AG09319 (cell line): ENCODE measurements at regions not wholly inside any gene's neighbourhood (a gene's known extent, or its start where the extent isn't known, plus 50 kb on each side); places are given as distances from the start of the nearest gene placed in this dataset.

Source experiments
- DNase-seq: peaks from one replicate; pipeline ENCODE4 v3.0.0-alpha.2; 2010; ENCODE audit warnings: low read depth; ENCODE audit errors: extremely low read depth
- TF ChIP-seq, protein P1 (sequence below): IDR thresholded peaks from 2 replicates; pipeline ENCODE4 v1.5.1; 2011; ENCODE audit warnings: low read depth, mild to moderate bottlenecking, inconsistent platforms, low read length, moderate library complexity

DNA sequence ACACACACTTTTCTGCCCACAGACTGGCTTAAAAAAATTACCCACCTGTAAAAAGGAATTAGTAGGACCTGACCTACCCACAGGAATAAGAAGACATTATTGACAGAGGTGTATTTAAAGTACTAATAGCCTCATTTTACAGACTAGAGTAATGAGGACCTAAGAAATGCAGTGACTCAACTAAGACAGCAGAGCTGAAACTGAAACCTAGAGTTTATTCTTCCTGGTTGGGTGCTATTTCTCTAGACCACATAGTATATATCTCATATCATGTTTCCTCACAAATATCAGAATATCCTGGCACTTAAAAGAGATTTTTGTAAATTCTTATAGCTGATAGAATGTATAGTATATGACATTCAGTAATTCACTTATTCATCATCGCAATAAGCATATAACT lies 435.0 kb downstream of the MAGEE1 start:
- DNase-seq: no peak
- TF ChIP-seq, protein P1, sequence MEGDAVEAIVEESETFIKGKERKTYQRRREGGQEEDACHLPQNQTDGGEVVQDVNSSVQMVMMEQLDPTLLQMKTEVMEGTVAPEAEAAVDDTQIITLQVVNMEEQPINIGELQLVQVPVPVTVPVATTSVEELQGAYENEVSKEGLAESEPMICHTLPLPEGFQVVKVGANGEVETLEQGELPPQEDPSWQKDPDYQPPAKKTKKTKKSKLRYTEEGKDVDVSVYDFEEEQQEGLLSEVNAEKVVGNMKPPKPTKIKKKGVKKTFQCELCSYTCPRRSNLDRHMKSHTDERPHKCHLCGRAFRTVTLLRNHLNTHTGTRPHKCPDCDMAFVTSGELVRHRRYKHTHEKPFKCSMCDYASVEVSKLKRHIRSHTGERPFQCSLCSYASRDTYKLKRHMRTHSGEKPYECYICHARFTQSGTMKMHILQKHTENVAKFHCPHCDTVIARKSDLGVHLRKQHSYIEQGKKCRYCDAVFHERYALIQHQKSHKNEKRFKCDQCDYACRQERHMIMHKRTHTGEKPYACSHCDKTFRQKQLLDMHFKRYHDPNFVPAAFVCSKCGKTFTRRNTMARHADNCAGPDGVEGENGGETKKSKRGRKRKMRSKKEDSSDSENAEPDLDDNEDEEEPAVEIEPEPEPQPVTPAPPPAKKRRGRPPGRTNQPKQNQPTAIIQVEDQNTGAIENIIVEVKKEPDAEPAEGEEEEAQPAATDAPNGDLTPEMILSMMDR: no peak

DNA sequence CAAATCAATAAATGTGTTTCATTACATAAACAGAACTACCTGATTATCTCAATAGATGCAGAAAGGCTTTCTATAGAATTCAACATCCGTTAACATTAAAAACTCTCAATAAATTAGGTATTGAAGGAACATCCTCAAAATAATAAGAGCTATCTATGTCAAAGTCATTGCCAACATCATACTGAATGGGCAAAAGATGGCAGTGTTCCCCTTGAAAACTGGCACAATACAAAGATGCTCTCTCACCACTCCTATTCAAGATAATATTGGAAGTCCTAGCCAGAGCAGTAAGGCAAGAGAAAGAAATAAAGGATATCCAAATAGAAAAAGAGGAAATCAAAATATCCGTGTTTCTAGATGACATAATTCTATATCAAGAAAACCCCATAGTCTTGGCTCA lies 466.4 kb downstream of the MAGEE1 start:
- no peak for DNase-seq
- TF ChIP-seq, protein P1: no peak

DNA sequence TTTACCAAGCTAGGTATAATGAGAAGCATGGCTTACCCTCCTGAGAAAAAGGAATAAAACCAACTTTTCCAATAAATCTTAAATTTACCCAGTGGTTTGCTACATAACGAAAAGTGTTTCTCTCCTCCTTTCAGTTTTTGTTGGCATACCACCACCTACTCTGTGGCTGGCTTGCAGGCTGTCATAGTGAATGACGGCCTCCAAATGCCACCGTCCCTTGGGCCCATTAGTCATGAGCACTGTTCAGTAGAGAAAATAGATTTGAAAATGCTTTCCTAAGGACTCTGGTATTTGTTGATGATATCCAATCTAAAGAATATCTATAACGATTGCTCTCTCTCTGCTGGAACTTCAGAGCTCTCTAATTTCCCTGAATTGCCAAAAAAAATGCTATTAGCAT lies 488.3 kb downstream of the MAGEE1 start:
- DNase-seq: no peak
- TF ChIP-seq, protein P1: no peak

DNA sequence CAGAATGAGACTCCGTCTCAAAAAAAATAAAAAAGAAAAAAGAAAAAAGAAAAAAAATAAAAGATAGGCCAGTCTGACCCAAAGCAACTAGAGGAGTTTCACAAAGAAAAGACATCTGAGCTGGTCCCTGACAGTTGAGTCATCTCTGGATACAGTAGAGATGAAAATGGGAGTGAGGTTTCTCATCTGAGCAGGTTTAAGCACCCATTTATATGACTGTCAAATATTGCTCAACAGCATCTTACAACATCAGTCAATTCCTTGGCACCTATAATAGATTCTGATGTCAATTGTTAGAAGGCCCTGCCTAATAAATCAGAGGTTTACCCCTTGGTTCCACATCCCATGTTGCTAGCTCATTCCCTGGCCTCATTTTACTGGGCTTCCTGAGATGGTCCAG lies 490.5 kb downstream of the MAGEE1 start:
- TF ChIP-seq, protein P1: no peak

DNA sequence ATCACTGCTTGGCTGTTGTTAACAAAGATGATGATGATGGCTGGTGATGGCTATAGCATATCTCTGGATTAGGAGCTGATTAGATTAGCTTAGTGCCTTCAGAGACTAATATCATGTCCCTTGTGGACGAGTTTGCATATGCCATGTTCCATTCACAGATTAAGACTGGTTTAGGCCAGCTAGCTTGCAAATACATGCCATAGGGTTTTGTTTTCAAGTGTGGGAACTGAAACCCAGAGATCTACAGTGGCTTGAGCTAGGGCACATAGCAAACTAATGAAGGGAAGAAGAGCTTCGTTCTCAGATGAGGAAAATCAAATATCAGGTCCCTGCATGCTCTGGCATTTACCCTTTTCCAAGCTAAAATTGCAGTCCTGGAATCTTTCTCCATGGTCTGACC lies 492.3 kb downstream of the MAGEE1 start:
- TF ChIP-seq, protein P1: no peak

More for the DNA sequence above, 490.5 kb downstream of the MAGEE1 start:
- DNase-seq: no peak

DNA sequence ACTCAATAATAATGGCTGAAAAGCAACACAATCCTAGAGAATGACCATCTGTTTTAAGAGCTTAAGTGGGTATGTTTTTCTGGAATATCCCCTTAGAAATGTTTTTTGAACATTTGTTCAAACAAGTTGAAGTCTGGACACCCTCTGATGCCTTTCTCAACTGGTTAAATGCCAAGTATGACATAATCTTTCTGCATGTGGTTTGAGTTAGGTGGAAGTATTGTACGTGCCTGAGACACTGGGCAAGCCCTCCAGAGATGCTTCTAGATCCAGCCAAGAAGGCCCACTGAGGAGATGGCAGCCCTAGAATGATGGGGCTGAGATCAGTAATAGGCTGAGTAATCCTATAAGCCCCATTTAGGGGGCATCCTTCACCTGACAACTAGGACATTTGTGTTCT lies 493.1 kb downstream of the MAGEE1 start:
- TF ChIP-seq, protein P1: no peak
- no peak for DNase-seq

More for the DNA sequence above, 492.3 kb downstream of the MAGEE1 start:
- no peak for DNase-seq

DNA sequence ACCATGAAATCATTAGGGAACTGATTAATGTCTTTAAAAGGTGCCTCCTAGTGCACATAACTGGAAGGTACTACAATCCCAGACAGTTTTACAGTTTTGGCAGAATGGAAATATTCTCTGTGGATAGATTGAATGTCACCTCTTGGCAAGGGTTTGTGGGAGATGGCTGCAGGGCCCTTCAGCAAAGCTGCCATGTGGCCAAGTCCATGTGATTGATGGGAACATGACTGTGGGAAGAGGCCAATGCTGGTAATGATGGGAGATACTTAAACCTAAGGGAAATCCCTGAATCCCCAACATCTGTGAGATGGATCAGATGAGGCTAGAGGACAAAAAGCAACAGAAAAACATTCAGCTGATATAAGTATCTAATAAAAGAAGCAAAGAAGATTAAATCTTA lies 493.7 kb downstream of the MAGEE1 start:
- no peak for DNase-seq
- TF ChIP-seq, protein P1: no peak
